ENCODE measurements at regions not wholly inside any gene's neighbourhood (a gene's known extent, or its start where the extent isn't known, plus 50 kb on each side); places are given as distances from the start of the nearest gene placed in this dataset.

- TF ChIP-seq CTCF (IDR thresholded peaks at IDR 0.05), result no peak
- no peak for TF ChIP-seq POLR2A (IDR thresholded peaks at IDR 0.05)
- Histone ChIP-seq H3K4me1 (no peaks in the 10 kb centered on the region), H3K4me3 (replicated peaks in 1 of 3) (no peak overlapping the region), H3K36me3 (no peaks in the 10 kb centered on the region), H3K9me3 (no peaks in the 10 kb centered on the region), H3K27me3 (no peaks in the 10 kb centered on the region), H3K27ac (no peak overlapping the region)
- WGBS, 2 donors, result 66% methylated on average over 11 of the region's 11 CpGs
- intact Hi-C loops (cut with DNase I), result no loop called here
- no peak for DNase-seq
Measured at GRCh38 chr2:41878716-41879234, 169.0 kb upstream of the PKDCC start.

- Histone ChIP-seq H3K4me3 (replicated peaks in 1 of 3) (no peak overlapping the region), H3K9me3 (no peaks in the 10 kb centered on the region), H3K27ac (no peak overlapping the region), H3K4me1 (no peaks in the 10 kb centered on the region), H3K36me3 (no peaks in the 10 kb centered on the region), H3K27me3 (no peaks in the 10 kb centered on the region)
- WGBS, 2 donors, result 69 to 77% methylated on average over 10 of the region's 10 CpGs
- intact Hi-C loops (cut with DNase I), result no loop called here
- no peak for DNase-seq
- TF ChIP-seq POLR2A (IDR thresholded peaks at IDR 0.05) (no peak), CTCF (IDR thresholded peaks at IDR 0.05) (no peak)
Measured at GRCh38 chr2:41879235-41879916, 168.4 kb upstream of the PKDCC start.

GRCh38 chr2:41880561-41881243, 167.1 kb upstream of the PKDCC start:
- Histone ChIP-seq H3K27me3 (no peaks in the 10 kb centered on the region), H3K27ac (no peak overlapping the region), H3K4me1 (no peaks in the 10 kb centered on the region), H3K4me3 (replicated peaks in 1 of 3) (no peak overlapping the region), H3K9me3 (no peaks in the 10 kb centered on the region), H3K36me3 (no peaks in the 10 kb centered on the region)
- DNase-seq, result no peak
- 79 to 84% methylated on average over 3 of the region's 3 CpGs for WGBS, 2 donors
- intact Hi-C loops (cut with DNase I), result no loop called here
- TF ChIP-seq CTCF (IDR thresholded peaks at IDR 0.05) (no peak), POLR2A (IDR thresholded peaks at IDR 0.05) (no peak)

GRCh38 chr2:41881249-41881648, 166.6 kb upstream of the PKDCC start:
- 82 to 85% methylated on average over 3 of the region's 3 CpGs for WGBS, 2 donors
- no peak for DNase-seq
- intact Hi-C loops (cut with DNase I), result no loop called here
- Histone ChIP-seq H3K27me3 (no peaks in the 10 kb centered on the region), H3K4me1 (no peaks in the 10 kb centered on the region), H3K27ac (no peak overlapping the region), H3K36me3 (no peaks in the 10 kb centered on the region), H3K9me3 (no peaks in the 10 kb centered on the region), H3K4me3 (replicated peaks in 1 of 3) (no peak overlapping the region)
- TF ChIP-seq CTCF (IDR thresholded peaks at IDR 0.05) (no peak), POLR2A (IDR thresholded peaks at IDR 0.05) (no peak)

- Histone ChIP-seq H3K4me3 (replicated peaks in 1 of 3) (no peak overlapping the region), H3K4me1 (no peaks in the 10 kb centered on the region), H3K36me3 (no peaks in the 10 kb centered on the region), H3K27me3 (no peaks in the 10 kb centered on the region), H3K9me3 (no peaks in the 10 kb centered on the region), H3K27ac (no peak overlapping the region)
- no peak for DNase-seq
- intact Hi-C loops (cut with DNase I), result no loop called here
- TF ChIP-seq CTCF (IDR thresholded peaks at IDR 0.05), result no peak
- TF ChIP-seq POLR2A (IDR thresholded peaks at IDR 0.05), result no peak
- 96% methylated on average over 5 of the region's 5 CpGs for WGBS, 2 donors
Measured at GRCh38 chr2:41884718-41885117, 163.1 kb upstream of the PKDCC start.

Measured in thyroid gland (tissue), 4 donors.